Central memory CD4-positive, alpha-beta T cell (primary cell): ENCODE measurements at regions not wholly inside any gene's neighbourhood (a gene's known extent, or its start where the extent isn't known, plus 50 kb on each side); places are given as distances from the start of the nearest gene placed in this dataset.

ENCODE experiments used
- DNase-seq: peaks from one replicate; pipeline ENCODE4 v3.0.0; 2022

GRCh38 chr12:74818412-74818811, 280.8 kb downstream of the ATXN7L3B start:
- DNase-seq, result no peak

- no peak for DNase-seq
These were observed 282.7 kb downstream of the ATXN7L3B start for GRCh38 chr12:74820324-74820723.

- no peak for DNase-seq
These were observed 298.9 kb downstream of the ATXN7L3B start for GRCh38 chr12:74836567-74836966.

DNA sequence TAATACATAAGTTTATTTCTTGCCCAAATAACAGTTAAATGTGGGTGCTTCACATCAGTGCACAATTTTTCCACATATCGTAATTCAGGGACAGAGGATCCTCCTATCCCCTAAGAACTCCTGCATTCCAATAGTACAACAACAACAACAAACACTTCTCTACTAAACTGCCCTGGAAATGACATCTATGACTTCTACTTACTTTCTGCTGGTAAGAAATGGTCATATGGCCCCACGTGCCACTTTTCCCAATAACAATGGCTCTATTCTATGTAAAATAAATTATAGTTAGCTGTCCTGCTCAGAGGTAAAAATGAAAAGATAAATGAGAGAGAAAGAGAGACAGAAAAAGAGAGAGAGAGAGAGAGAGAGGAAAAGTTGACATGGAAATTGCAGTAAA, 308.5 kb downstream of the ATXN7L3B start:
- DNase-seq, result no peak

- no peak for DNase-seq
These were observed 309.5 kb downstream of the ATXN7L3B start for GRCh38 chr12:74847169-74847568.

DNA sequence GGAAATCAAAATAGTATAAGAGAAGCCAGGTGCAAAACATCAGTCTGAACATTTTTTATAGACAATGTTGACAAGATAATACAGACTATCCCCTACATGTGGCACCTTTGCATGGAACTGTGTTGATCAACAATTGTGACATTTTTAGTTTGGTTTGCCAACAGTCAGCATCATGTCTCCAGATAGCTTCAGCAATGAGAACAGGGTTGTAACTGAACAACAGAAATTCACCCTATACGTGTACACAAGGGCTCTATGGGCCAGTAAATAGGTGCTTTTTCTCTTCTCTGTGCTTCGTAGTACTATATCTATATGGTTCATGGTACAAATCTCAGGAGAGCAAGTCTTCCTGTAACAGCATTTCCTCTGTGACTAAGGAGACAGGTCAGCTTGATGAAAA, 310.4 kb downstream of the ATXN7L3B start:
- DNase-seq, result no peak

DNA sequence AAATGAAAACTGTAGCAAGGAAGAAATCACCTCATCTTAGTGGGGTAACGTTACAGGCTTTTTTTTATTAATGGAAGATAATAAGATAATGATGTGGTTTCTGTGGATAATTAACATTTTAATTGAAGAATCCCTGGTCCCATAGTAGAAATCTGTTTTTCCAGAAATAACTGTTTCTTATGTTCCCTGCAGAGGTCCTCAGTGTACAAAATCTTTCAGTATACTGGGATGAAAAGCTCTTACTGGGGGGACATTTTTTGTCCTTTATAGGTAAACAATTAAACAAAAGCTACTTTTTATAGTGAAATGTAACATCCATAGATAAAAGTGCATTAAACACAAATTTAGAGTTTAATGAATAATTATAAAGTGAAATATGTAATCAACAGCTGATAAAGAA, 312.2 kb downstream of the ATXN7L3B start:
- no peak for DNase-seq

- no peak for DNase-seq
These were observed 334.2 kb downstream of the ATXN7L3B start for GRCh38 chr12:74871817-74872216.

- no peak for DNase-seq
These were observed 323.9 kb downstream of the KCNC2 start for GRCh38 chr12:74885775-74886174.

DNA sequence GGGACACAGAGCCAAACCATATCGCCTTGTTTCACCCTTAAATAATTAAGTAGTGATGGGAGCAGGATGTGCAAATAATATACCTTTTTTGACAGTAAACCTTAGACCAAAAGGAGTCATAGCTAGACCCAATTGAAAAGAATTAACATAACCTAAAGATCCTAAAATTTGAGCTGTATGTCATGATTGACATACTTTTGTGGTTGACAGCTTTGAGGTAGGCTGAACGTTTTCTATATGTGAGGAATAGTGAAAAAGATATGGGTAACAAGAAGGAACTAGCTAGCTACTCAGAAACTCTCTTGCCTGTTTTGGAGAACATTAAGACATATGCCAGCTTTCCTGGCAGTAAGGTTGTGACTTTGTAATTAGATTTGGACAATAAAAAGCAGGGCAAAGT, 320.6 kb downstream of the KCNC2 start:
- DNase-seq, result no peak

- DNase-seq, result no peak
These were observed 319.9 kb downstream of the KCNC2 start for GRCh38 chr12:74889563-74890236.

DNA sequence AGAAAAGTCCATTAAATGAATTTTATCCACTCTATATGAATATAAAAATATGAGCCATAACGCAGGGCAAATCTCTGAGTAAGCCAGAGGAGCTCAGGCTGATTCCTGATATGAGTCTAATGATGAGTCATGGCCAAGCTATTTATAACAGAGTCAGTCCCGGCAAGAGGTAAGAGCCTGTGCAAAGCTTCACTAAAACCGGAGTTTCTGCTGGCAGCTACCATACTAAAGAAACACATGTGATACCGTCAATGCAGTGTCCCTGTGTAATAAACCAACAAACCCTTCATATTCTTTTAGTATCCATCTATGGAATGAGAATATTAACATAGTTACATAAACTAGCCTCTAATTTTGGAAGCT, 319.4 kb downstream of the KCNC2 start:
- DNase-seq, result no peak

GRCh38 chr12:74891083-74891668, 318.5 kb downstream of the KCNC2 start:
- DNase-seq, result no peak

- DNase-seq, result peak; percentile 14
These were observed 317.5 kb downstream of the KCNC2 start for GRCh38 chr12:74892057-74892633.

DNA sequence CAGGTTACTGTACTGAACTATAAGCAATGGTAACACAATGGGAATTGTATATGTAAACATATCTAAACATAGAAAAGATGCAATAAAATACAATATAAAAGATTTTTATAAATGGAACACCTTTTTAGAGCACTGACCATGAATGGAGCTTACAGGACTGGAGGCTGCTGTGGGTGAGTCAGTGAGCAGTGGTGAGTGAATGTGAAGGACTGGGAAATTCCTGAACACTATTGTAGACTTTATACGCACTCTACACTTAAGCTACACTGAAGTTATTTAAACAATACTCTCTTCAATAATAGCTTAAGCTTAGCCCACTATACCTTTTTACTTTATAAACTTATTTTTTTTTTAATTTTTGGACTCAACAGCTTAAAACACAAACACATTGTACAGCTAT, 313.5 kb downstream of the KCNC2 start:
- no peak for DNase-seq

DNA sequence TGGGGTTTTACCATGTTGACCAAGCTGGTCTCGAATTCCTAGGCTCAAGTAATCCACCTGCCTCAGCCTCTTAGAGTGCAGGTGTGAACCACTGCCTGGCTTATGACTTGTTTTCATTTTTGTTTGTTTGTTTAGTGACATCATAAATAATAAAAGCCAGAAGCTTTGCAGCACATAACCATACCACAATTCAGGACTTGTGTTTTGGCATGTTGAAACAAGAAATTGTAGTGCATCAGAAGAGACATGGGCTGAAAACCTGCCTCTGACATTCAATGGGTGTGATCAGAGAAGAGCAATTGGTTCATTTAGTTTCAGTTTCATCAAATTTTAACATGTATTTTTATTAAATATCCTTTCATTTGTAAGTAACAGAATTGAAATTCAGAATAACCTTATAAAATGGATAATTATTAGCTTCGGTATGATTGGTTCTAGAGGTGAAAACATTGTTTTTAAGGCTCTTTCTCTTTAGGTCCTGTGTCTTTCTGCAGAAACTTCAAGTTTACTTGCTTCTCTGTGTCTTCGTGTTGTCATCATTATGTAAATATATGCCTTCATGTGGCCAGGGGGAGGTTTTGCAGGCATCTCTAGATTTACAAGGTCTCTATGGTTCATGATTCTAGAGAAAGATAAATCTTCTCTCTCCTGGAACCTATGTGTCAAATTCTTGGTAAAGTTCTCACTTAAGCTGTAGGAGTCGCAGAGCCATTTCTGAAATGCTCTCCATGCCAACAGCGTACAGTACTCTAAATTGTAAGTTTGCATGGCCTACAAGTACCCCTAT, 312.0 kb downstream of the KCNC2 start:
- no peak for DNase-seq

DNA sequence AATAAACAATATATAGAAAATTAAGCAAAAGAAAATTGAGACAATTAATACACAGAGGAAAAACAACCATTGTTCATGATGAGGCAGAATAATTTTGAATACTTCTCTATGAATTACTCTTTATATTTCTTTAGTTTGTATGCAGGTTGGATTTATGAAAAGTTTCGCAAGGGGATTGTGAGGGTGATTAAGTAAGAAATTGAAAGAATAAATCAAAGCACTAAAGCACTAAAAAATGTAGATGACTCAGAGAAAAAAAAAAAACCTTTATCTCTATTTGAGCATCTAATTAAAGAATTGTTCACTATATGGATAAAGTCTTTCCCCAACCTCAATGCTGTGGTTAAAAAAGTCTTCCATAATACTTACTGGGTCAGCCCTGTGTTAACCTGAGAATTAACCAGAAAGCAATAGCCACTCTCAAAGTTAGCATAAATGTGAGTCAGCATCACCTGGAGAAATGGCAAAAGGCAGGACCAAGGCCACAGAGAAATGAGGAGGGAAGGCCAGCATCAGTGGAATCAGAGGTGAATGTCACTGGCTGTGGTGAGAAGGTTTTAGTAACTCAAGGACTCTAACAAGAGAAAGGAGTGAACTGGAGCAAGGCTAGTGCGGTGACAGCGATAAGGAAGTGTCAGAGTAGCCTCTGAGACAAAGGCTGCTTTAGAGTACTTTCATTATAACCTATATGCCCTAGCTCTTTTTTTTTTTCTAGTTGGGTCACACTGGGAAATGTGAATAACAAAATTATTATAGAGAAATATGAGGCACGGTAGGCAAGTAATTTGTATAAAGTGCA, 310.4 kb downstream of the KCNC2 start:
- no peak for DNase-seq

GRCh38 chr12:74900232-74900631, 309.4 kb downstream of the KCNC2 start:
- peak; percentile 59 for DNase-seq

- DNase-seq, result no peak
These were observed 306.1 kb downstream of the KCNC2 start for GRCh38 chr12:74903522-74903921.

- DNase-seq, result no peak
These were observed 303.4 kb downstream of the KCNC2 start for GRCh38 chr12:74906224-74906623.

- no peak for DNase-seq
These were observed 298.8 kb downstream of the KCNC2 start for GRCh38 chr12:74910831-74911230.

- DNase-seq, result no peak
These were observed 295.3 kb downstream of the KCNC2 start for GRCh38 chr12:74914378-74914777.

DNA sequence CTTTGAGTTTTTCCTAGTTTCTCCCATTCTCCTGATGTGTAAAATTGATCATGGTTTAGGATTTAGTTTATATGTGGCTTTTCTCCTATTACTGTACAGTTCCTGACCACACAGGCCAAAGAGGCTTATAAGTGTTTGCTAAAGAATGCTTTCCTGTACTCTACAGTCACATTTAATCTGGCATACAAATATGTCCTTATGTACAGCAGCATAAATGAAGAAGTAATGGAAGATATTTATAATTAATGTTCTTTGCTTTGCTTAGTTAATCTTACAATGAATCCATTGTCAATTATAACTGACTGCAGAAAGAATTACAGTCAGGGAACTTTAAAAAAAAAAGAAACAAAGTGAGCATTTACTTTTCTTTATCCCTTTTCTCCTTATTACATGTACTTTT, 293.9 kb downstream of the KCNC2 start:
- DNase-seq, result no peak
